ENCODE measurements at regions not wholly inside any gene's neighbourhood (a gene's known extent, or its start where the extent isn't known, plus 50 kb on each side); places are given as distances from the start of the nearest gene placed in this dataset.

DNA sequence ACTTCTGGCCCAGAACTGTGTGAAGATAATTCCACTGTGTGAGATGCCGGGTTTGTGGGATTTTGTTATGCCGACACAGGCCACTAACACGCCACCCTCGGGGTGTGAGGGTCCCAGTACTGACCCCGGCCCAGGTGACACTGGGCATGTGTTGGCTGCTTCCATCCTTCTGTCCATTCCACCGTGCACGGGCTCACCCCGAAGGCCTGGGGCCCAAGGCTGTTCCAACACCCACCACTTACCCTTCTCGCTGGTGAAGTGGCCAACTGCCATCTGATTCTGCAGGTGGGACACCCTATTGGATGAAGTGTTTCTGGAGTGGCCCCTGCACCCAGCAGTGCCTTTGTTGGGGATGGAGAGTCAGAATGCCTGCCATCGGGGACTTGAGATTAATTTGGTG, 1307.5 kb downstream of the BRD1 start:
- Histone ChIP-seq H3K27ac (ENCODE audit: low read depth) (no peak overlapping the region), H3K36me3 (ENCODE audit: insufficient read depth) (no peaks in the 10 kb centered on the region), H3K4me2 (no peak overlapping the region), H2AFZ (no peak overlapping the region), H4K20me1 (replicated peaks; ENCODE audit: insufficient read depth) (no peaks in the 10 kb centered on the region), H3K27me3 (ENCODE audit: insufficient read depth) (no peaks in the 10 kb centered on the region), H3K4me1 (ENCODE audit: insufficient read depth) (no peaks in the 10 kb centered on the region), H3K79me2 (replicated peaks; ENCODE audit: insufficient read depth) (no peaks in the 10 kb centered on the region), H3F3A (replicated peaks; ENCODE audit: low read depth) (no peaks in the 10 kb centered on the region), H3K9me2 (ENCODE audit: insufficient read depth) (no peaks in the 10 kb centered on the region), H3K4me3 (no peak overlapping the region)
- Mint-ChIP-seq H3K27ac (no peak overlapping the region), H3K4me3 (no peak overlapping the region), H3K36me3 (ENCODE audit: low read depth) (peaks cover 4% of the 10 kb centered on the region; the same call in 1 of the 3 replicates), H3K9me3 (no peaks in the 10 kb centered on the region), H3K4me1 (peaks cover 16% of the 10 kb centered on the region), H3K27me3 (ENCODE audit: insufficient read depth, low read depth, poor library complexity) (peaks cover 6% of the 10 kb centered on the region)
- ATAC-seq (no peak), DNase-seq (ENCODE audit: low spot score) (no peak)
- TF ChIP-seq, protein P1, sequence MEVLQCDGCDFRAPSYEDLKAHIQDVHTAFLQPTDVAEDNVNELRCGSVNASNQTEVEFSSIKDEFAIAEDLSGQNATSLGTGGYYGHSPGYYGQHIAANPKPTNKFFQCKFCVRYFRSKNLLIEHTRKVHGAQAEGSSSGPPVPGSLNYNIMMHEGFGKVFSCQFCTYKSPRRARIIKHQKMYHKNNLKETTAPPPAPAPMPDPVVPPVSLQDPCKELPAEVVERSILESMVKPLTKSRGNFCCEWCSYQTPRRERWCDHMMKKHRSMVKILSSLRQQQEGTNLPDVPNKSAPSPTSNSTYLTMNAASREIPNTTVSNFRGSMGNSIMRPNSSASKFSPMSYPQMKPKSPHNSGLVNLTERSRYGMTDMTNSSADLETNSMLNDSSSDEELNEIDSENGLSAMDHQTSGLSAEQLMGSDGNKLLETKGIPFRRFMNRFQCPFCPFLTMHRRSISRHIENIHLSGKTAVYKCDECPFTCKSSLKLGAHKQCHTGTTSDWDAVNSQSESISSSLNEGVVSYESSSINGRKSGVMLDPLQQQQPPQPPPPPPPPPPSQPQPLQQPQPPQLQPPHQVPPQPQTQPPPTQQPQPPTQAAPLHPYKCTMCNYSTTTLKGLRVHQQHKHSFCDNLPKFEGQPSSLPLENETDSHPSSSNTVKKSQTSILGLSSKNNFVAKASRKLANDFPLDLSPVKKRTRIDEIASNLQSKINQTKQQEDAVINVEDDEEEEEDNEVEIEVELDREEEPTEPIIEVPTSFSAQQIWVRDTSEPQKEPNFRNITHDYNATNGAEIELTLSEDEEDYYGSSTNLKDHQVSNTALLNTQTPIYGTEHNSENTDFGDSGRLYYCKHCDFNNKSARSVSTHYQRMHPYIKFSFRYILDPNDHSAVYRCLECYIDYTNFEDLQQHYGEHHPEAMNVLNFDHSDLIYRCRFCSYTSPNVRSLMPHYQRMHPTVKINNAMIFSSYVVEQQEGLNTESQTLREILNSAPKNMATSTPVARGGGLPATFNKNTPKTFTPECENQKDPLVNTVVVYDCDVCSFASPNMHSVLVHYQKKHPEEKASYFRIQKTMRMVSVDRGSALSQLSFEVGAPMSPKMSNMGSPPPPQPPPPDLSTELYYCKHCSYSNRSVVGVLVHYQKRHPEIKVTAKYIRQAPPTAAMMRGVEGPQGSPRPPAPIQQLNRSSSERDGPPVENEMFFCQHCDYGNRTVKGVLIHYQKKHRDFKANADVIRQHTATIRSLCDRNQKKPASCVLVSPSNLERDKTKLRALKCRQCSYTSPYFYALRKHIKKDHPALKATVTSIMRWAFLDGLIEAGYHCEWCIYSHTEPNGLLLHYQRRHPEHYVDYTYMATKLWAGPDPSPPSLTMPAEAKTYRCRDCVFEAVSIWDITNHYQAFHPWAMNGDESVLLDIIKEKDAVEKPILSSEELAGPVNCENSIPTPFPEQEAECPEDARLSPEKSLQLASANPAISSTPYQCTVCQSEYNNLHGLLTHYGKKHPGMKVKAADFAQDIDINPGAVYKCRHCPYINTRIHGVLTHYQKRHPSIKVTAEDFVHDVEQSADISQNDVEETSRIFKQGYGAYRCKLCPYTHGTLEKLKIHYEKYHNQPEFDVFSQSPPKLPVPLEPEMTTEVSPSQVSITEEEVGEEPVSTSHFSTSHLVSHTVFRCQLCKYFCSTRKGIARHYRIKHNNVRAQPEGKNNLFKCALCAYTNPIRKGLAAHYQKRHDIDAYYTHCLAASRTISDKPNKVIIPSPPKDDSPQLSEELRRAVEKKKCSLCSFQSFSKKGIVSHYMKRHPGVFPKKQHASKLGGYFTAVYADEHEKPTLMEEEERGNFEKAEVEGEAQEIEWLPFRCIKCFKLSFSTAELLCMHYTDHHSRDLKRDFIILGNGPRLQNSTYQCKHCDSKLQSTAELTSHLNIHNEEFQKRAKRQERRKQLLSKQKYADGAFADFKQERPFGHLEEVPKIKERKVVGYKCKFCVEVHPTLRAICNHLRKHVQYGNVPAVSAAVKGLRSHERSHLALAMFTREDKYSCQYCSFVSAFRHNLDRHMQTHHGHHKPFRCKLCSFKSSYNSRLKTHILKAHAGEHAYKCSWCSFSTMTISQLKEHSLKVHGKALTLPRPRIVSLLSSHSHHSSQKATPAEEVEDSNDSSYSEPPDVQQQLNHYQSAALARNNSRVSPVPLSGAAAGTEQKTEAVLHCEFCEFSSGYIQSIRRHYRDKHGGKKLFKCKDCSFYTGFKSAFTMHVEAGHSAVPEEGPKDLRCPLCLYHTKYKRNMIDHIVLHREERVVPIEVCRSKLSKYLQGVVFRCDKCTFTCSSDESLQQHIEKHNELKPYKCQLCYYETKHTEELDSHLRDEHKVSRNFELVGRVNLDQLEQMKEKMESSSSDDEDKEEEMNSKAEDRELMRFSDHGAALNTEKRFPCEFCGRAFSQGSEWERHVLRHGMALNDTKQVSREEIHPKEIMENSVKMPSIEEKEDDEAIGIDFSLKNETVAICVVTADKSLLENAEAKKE (CRISPR knock-in tag; IDR thresholded peaks at IDR 0.05), result no peak
- TF ChIP-seq, protein P2, sequence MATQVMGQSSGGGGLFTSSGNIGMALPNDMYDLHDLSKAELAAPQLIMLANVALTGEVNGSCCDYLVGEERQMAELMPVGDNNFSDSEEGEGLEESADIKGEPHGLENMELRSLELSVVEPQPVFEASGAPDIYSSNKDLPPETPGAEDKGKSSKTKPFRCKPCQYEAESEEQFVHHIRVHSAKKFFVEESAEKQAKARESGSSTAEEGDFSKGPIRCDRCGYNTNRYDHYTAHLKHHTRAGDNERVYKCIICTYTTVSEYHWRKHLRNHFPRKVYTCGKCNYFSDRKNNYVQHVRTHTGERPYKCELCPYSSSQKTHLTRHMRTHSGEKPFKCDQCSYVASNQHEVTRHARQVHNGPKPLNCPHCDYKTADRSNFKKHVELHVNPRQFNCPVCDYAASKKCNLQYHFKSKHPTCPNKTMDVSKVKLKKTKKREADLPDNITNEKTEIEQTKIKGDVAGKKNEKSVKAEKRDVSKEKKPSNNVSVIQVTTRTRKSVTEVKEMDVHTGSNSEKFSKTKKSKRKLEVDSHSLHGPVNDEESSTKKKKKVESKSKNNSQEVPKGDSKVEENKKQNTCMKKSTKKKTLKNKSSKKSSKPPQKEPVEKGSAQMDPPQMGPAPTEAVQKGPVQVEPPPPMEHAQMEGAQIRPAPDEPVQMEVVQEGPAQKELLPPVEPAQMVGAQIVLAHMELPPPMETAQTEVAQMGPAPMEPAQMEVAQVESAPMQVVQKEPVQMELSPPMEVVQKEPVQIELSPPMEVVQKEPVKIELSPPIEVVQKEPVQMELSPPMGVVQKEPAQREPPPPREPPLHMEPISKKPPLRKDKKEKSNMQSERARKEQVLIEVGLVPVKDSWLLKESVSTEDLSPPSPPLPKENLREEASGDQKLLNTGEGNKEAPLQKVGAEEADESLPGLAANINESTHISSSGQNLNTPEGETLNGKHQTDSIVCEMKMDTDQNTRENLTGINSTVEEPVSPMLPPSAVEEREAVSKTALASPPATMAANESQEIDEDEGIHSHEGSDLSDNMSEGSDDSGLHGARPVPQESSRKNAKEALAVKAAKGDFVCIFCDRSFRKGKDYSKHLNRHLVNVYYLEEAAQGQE (IDR thresholded peaks at IDR 0.05; ENCODE audit: unreplicated experiment), result no peak
- TF ChIP-seq JUNB (IDR thresholded peaks at IDR 0.05; ENCODE audit: unreplicated experiment) (no peak), NANOG (IDR thresholded peaks at IDR 0.05; ENCODE audit: borderline replicate concordance) (no peak), ZNF331 (CRISPR knock-in tag; IDR thresholded peaks at IDR 0.05; ENCODE audit: low read depth) (no peak), EZH2phosphoT487 (IDR thresholded peaks at IDR 0.05; ENCODE audit: unreplicated experiment) (no peak), POLR2AphosphoS5 (IDR thresholded peaks at IDR 0.05; ENCODE audit: low read depth) (no peak), CREB1 (CRISPR knock-in tag; IDR thresholded peaks at IDR 0.05; ENCODE audit: low read depth) (no peak), STAT1 (IDR thresholded peaks at IDR 0.05; ENCODE audit: unreplicated experiment) (no peak), ZNF114 (CRISPR knock-in tag; IDR thresholded peaks at IDR 0.05) (no peak)
- TF ChIP-seq, protein P3, sequence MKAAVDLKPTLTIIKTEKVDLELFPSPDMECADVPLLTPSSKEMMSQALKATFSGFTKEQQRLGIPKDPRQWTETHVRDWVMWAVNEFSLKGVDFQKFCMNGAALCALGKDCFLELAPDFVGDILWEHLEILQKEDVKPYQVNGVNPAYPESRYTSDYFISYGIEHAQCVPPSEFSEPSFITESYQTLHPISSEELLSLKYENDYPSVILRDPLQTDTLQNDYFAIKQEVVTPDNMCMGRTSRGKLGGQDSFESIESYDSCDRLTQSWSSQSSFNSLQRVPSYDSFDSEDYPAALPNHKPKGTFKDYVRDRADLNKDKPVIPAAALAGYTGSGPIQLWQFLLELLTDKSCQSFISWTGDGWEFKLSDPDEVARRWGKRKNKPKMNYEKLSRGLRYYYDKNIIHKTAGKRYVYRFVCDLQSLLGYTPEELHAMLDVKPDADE (IDR thresholded peaks at IDR 0.05), result no peak
- TF ChIP-seq, protein P4, sequence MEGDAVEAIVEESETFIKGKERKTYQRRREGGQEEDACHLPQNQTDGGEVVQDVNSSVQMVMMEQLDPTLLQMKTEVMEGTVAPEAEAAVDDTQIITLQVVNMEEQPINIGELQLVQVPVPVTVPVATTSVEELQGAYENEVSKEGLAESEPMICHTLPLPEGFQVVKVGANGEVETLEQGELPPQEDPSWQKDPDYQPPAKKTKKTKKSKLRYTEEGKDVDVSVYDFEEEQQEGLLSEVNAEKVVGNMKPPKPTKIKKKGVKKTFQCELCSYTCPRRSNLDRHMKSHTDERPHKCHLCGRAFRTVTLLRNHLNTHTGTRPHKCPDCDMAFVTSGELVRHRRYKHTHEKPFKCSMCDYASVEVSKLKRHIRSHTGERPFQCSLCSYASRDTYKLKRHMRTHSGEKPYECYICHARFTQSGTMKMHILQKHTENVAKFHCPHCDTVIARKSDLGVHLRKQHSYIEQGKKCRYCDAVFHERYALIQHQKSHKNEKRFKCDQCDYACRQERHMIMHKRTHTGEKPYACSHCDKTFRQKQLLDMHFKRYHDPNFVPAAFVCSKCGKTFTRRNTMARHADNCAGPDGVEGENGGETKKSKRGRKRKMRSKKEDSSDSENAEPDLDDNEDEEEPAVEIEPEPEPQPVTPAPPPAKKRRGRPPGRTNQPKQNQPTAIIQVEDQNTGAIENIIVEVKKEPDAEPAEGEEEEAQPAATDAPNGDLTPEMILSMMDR (conservative IDR thresholded peaks at IDR 0.05; ENCODE audit: low read depth in 2 of 2), result no peak

Measured in GM23338 (cell line).